ENCODE measurements at regions not wholly inside any gene's neighbourhood (a gene's known extent, or its start where the extent isn't known, plus 50 kb on each side); places are given as distances from the start of the nearest gene placed in this dataset.

- TF ChIP-seq CTCF (IDR thresholded peaks at IDR 0.05; ENCODE audit: control extremely low read depth, extremely low read depth, low read depth, missing control alignments), result no peak
- ChIA-PET POLR2A (interaction anchor here (0.5 to 0.6 kb wide), 2 partner anchors 380 to 1798 kb away, joined by 3 to 6 read pairs; no protein-coding TSS in a partner anchor), CTCF (interaction anchor here (1.0 to 7.1 kb wide), 14 partner anchors 10 to 667 kb away, joined by 3 to 57 read pairs (median 6); no protein-coding TSS in a partner anchor)
- peak; percentile 37 for DNase-seq (ENCODE audit: extremely low spot score)
These were observed 76.1 kb upstream of the ATP11B start for GRCh38 chr3:182717216-182717615.

GRCh38 chr3:182722907-182723306, 70.4 kb upstream of the ATP11B start:
- CTCF ChIA-PET, result interaction anchor here (1.1 to 3.1 kb wide), 3 partner anchors 9 to 401 kb away, joined by 3 to 22 read pairs (median 4); no protein-coding TSS in a partner anchor
- no peak for TF ChIP-seq CTCF (IDR thresholded peaks at IDR 0.05; ENCODE audit: control extremely low read depth, extremely low read depth, low read depth, missing control alignments)
- DNase-seq (ENCODE audit: extremely low spot score), result no peak
- POLR2A ChIA-PET, result no interaction called here

GRCh38 chr3:182723596-182723995, 69.7 kb upstream of the ATP11B start:
- CTCF ChIA-PET, result interaction anchor here (1.1 to 3.1 kb wide), 4 partner anchors 9 to 400 kb away, joined by 3 to 22 read pairs (median 4); no protein-coding TSS in a partner anchor
- no peak for TF ChIP-seq CTCF (IDR thresholded peaks at IDR 0.05; ENCODE audit: control extremely low read depth, extremely low read depth, low read depth, missing control alignments)
- no peak for DNase-seq (ENCODE audit: extremely low spot score)
- POLR2A ChIA-PET, result no interaction called here

GRCh38 chr3:182725372-182726251, 67.7 kb upstream of the ATP11B start:
- ChIA-PET CTCF (interaction anchor here (0.8 to 1.2 kb wide), 2 partner anchors 11 to 18 kb away, joined by 3 to 5 read pairs; no protein-coding TSS in a partner anchor), POLR2A (no interaction called here)
- no peak for TF ChIP-seq CTCF (IDR thresholded peaks at IDR 0.05; ENCODE audit: control extremely low read depth, extremely low read depth, low read depth, missing control alignments)
- no peak for DNase-seq (ENCODE audit: extremely low spot score)

GRCh38 chr3:182726258-182727142, 66.8 kb upstream of the ATP11B start:
- no peak for DNase-seq (ENCODE audit: extremely low spot score)
- POLR2A ChIA-PET, result no interaction called here
- TF ChIP-seq CTCF (IDR thresholded peaks at IDR 0.05; ENCODE audit: control extremely low read depth, extremely low read depth, low read depth, missing control alignments), result no peak
- CTCF ChIA-PET, result interaction anchor here (0.8 to 1.4 kb wide), 4 partner anchors 12 to 18 kb away, joined by 3 to 5 read pairs (median 4); no protein-coding TSS in a partner anchor

- POLR2A ChIA-PET, result no interaction called here
- CTCF ChIA-PET, result interaction anchor here (0.8 to 1.4 kb wide), 3 partner anchors 12 to 38 kb away, joined by 3 to 4 read pairs (median 4); no protein-coding TSS in a partner anchor
- no peak for DNase-seq (ENCODE audit: extremely low spot score)
- TF ChIP-seq CTCF (IDR thresholded peaks at IDR 0.05; ENCODE audit: control extremely low read depth, extremely low read depth, low read depth, missing control alignments), result no peak
These were observed 65.1 kb upstream of the ATP11B start for GRCh38 chr3:182728238-182728637.
